HL-60 (cell line): ENCODE measurements at regions not wholly inside any gene's neighbourhood (a gene's known extent, or its start where the extent isn't known, plus 50 kb on each side); places are given as distances from the start of the nearest gene placed in this dataset.

Experiments
- DNase-seq, 2 experiments: peaks; one replicate each; pipeline ENCODE4 v3.0.0-alpha.2; 2010 to 2020; ENCODE audit warnings: low read depth in 1 of 2, low spot score in 1 of 2
- H3K27ac ChIP-seq: fragments of 250-450 bp; sonication (Bioruptor Pico); replicated peaks from 2 replicates; pipeline ENCODE4 v1.5.1; 2020; ENCODE audit warnings: mild to moderate bottlenecking, moderate library complexity
- H3K27me3 ChIP-seq: fragments of 250-450 bp; sonication (Bioruptor Pico); 2 replicates; pipeline ENCODE4 v1.5.1; 2021; ENCODE audit warnings: mild to moderate bottlenecking, moderate library complexity; ENCODE audit not compliant: insufficient read depth, poor library complexity, severe bottlenecking
- H3K4me3 ChIP-seq: replicated peaks from 2 replicates; pipeline ENCODE4 v1.5.1; 2011; ENCODE audit warnings: mild to moderate bottlenecking, control low read depth, low read length; ENCODE audit not compliant: insufficient read depth
- CTCF ChIP-seq: IDR thresholded peaks from one replicate; pipeline ENCODE4 v1.5.1; 2011; ENCODE audit warnings: low read length, control low read depth, inconsistent platforms; ENCODE audit not compliant: insufficient read depth
- GABPA ChIP-seq: IDR thresholded peaks from 2 replicates; pipeline ENCODE4 v1.6.1; 2012; ENCODE audit warnings: low read depth
- POLR2AphosphoS5 ChIP-seq: IDR thresholded peaks from 2 replicates; pipeline ENCODE4 v1.6.1; 2012; ENCODE audit warnings: low read depth
- SPI1 ChIP-seq: IDR thresholded peaks from 2 replicates; pipeline ENCODE4 v1.6.1; 2012; ENCODE audit warnings: low read depth, mild to moderate bottlenecking, borderline replicate concordance
- TF ChIP-seq, protein P1 (sequence below): IDR thresholded peaks from 2 replicates; pipeline ENCODE4 v1.6.1; 2012; ENCODE audit warnings: low read depth; ENCODE audit not compliant: insufficient replicate concordance

- Histone ChIP-seq H3K4me3 (no peak overlapping the region), H3K27ac (no peak overlapping the region), H3K27me3 (no peaks in the 10 kb centered on the region)
- DNase-seq, result no peak
- TF ChIP-seq CTCF (no peak), POLR2AphosphoS5 (no peak), SPI1 (no peak), GABPA (no peak)
- TF ChIP-seq, protein P1, sequence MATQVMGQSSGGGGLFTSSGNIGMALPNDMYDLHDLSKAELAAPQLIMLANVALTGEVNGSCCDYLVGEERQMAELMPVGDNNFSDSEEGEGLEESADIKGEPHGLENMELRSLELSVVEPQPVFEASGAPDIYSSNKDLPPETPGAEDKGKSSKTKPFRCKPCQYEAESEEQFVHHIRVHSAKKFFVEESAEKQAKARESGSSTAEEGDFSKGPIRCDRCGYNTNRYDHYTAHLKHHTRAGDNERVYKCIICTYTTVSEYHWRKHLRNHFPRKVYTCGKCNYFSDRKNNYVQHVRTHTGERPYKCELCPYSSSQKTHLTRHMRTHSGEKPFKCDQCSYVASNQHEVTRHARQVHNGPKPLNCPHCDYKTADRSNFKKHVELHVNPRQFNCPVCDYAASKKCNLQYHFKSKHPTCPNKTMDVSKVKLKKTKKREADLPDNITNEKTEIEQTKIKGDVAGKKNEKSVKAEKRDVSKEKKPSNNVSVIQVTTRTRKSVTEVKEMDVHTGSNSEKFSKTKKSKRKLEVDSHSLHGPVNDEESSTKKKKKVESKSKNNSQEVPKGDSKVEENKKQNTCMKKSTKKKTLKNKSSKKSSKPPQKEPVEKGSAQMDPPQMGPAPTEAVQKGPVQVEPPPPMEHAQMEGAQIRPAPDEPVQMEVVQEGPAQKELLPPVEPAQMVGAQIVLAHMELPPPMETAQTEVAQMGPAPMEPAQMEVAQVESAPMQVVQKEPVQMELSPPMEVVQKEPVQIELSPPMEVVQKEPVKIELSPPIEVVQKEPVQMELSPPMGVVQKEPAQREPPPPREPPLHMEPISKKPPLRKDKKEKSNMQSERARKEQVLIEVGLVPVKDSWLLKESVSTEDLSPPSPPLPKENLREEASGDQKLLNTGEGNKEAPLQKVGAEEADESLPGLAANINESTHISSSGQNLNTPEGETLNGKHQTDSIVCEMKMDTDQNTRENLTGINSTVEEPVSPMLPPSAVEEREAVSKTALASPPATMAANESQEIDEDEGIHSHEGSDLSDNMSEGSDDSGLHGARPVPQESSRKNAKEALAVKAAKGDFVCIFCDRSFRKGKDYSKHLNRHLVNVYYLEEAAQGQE, result no peak
These were observed 632.2 kb downstream of the SLC4A3 start for GRCh38 chr2:220259662-220260061.

DNA sequence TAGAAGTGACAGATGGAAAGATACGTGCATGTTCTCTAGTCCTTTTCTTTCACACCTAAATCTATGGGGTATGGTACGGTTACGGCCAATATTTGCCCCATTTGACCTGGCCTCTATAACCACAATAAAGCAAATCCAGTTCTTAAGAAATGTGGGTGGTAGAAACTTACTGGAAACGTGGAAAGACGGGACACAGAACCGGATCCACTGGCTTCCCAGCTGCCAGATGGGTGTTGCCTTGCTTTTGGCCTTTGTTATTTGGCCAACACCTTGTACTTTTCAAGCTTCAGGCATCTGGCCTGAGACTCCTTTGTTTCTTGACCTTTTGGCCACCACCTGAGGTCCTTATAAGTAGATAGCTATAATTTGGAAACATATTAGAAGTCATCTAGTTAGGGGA is 635.9 kb downstream of the SLC4A3 start:
- no peak overlapping the region for H3K4me3 ChIP-seq
- TF ChIP-seq POLR2AphosphoS5, result no peak
- TF ChIP-seq GABPA, result no peak
- no peak for TF ChIP-seq SPI1
- no peak for DNase-seq
- no peaks in the 10 kb centered on the region for H3K27me3 ChIP-seq
- H3K27ac ChIP-seq, result no peak overlapping the region

DNA sequence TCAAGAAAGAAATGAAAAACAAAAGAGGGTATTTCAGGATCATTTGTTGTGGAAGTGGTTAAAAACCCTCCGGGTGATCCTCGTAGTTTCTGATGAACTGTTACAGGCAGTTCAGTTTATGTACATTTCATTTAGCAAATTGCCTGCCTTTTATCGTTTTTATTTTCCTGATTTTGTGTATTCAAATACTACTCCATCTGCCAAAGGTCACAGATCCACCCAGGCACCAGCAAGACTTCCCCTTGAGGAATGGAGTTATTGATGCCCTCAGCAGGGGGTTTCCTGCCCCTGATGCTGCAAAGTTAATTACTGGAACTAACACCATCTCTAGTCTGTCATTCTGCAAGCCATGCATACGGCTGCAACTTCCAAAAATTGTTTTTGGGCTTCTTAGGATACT is 641.9 kb downstream of the SLC4A3 start:
- no peak for DNase-seq
- Histone ChIP-seq H3K4me3 (no peak overlapping the region), H3K27me3 (no peaks in the 10 kb centered on the region), H3K27ac (no peak overlapping the region)
- TF ChIP-seq CTCF (no peak), SPI1 (no peak), POLR2AphosphoS5 (no peak), GABPA (no peak)
- TF ChIP-seq, protein P1, result no peak

GRCh38 chr2:220270481-220271070 is 643.1 kb downstream of the SLC4A3 start:
- Histone ChIP-seq H3K27me3 (no peaks in the 10 kb centered on the region), H3K27ac (no peak overlapping the region), H3K4me3 (no peak overlapping the region)
- TF ChIP-seq, protein P1, result no peak
- TF ChIP-seq CTCF, result no peak
- TF ChIP-seq POLR2AphosphoS5, result no peak
- no peak for TF ChIP-seq SPI1
- no peak for TF ChIP-seq GABPA
- no peak for DNase-seq
